Choroid plexus epithelial cell (primary cell): ENCODE measurements at regions not wholly inside any gene's neighbourhood (a gene's known extent, or its start where the extent isn't known, plus 50 kb on each side); places are given as distances from the start of the nearest gene placed in this dataset.
A peak's percentile ranks its signal among the peaks of the same experiment; 100 is the strongest.

ENCODE experiments used
- DNase-seq: peaks from one replicate; pipeline ENCODE4 v3.0.0-alpha.2; 2010; ENCODE audit warnings: low read depth
- H3K4me3 ChIP-seq: 2 replicates; pipeline ENCODE4 v1.5.1; 2011; ENCODE audit warnings: low read depth, mild to moderate bottlenecking, control low read depth, low read length, moderate library complexity
- TF ChIP-seq, protein P1 (sequence below): conservative IDR thresholded peaks from 2 replicates; pipeline ENCODE4 v1.5.1; 2011; ENCODE audit warnings: low read depth, mild to moderate bottlenecking, control low read depth, inconsistent platforms, low read length, moderate library complexity

DNA sequence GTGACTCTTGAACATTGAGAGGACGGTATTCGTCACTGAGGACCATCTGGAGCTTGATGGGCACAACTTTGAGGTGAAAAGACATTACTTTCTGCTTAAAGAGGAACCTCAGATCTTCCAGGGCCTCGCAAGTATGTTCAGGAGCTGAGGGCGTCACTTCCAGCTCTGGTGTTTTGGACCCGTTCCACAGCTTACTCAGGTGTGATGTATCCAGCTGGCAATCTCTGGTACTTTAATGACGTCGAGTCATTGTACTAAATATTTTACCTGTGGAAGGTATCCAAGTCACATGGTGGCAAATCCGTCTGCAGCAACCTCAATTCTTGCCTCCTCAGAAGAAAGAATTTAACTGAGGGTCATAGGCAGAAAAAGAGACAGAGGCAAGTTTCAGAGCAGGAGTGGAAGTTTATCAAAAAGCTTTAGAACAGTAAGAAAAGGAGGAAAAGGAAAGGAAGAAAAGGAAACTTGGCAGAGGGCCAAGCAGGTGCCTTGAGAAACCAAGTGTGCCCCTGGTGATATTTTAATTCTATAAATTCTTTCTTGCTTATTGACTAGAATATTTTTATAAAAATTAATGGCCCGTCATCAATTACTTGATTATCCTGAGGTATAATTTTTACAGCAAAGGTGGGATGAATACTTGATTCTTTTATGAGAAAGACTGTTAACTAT lies 250.6 kb downstream of the AEBP2 start:
- no peak for DNase-seq
- H3K4me3 ChIP-seq: no peak overlapping the region
- TF ChIP-seq, protein P1, sequence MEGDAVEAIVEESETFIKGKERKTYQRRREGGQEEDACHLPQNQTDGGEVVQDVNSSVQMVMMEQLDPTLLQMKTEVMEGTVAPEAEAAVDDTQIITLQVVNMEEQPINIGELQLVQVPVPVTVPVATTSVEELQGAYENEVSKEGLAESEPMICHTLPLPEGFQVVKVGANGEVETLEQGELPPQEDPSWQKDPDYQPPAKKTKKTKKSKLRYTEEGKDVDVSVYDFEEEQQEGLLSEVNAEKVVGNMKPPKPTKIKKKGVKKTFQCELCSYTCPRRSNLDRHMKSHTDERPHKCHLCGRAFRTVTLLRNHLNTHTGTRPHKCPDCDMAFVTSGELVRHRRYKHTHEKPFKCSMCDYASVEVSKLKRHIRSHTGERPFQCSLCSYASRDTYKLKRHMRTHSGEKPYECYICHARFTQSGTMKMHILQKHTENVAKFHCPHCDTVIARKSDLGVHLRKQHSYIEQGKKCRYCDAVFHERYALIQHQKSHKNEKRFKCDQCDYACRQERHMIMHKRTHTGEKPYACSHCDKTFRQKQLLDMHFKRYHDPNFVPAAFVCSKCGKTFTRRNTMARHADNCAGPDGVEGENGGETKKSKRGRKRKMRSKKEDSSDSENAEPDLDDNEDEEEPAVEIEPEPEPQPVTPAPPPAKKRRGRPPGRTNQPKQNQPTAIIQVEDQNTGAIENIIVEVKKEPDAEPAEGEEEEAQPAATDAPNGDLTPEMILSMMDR: no peak

DNA sequence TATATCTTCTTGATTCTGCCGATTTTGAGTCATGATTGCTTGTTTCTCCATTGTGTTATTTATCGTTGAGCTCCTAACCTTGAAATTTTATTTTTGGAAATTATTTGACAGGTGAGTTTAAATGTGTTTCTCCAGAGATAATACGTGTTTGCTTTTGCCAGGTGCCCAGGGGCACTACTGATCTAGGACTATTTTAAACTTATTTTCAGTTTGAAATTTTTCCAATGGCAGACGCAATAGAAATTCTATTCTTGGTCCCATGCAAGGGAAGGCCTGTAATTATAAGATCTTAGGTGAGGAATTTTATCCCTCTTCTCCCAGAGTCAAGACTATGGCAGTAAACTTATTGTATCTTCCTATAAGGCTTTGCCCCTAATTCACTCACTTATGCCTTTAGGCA lies 252.8 kb downstream of the AEBP2 start:
- H3K4me3 ChIP-seq: no peak overlapping the region
- no peak for DNase-seq

DNA sequence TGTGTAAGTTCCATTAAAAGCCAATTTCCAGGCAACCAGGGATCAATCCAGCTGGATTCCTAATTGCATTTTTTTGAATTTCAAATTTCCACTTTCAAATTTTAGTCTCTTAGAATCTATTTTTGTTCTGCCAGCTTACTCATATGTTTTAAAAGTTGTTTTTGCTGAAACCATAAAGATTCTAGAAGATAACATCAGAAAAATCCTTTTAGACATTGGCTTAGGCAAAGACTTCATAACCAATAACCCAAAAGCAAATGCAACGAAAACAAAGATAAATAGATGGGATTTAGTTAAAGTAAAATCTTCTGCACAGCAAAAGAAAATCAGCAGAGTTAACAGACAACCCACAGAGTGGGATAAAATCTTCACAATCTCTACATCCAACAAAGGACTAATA lies 253.3 kb downstream of the AEBP2 start:
- DNase-seq: no peak
- H3K4me3 ChIP-seq: no peak overlapping the region
- TF ChIP-seq, protein P1: no peak

More for the DNA sequence above, 252.8 kb downstream of the AEBP2 start:
- TF ChIP-seq, protein P1: no peak

DNA sequence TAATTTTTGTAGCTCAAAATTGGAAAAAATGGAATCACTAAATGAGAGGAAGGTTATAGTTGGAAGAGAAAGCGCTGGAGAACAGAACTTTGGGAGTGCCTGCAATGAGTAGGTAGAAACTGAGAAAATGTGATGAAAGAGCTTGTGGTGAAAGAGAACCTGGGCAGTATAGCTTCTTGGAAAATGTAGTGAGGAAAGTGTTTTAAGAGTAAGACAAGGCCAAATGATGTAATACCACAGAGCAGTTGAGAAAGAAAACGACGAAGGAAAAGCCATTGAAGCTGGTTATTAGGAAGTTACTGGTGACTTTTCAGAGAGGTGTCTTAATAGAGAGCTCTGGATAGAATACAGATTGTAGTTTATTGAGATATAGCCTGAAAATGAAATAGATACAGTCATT lies 255.3 kb downstream of the AEBP2 start:
- TF ChIP-seq, protein P1: no peak
- no peak overlapping the region for H3K4me3 ChIP-seq
- peak; percentile 65 for DNase-seq

DNA sequence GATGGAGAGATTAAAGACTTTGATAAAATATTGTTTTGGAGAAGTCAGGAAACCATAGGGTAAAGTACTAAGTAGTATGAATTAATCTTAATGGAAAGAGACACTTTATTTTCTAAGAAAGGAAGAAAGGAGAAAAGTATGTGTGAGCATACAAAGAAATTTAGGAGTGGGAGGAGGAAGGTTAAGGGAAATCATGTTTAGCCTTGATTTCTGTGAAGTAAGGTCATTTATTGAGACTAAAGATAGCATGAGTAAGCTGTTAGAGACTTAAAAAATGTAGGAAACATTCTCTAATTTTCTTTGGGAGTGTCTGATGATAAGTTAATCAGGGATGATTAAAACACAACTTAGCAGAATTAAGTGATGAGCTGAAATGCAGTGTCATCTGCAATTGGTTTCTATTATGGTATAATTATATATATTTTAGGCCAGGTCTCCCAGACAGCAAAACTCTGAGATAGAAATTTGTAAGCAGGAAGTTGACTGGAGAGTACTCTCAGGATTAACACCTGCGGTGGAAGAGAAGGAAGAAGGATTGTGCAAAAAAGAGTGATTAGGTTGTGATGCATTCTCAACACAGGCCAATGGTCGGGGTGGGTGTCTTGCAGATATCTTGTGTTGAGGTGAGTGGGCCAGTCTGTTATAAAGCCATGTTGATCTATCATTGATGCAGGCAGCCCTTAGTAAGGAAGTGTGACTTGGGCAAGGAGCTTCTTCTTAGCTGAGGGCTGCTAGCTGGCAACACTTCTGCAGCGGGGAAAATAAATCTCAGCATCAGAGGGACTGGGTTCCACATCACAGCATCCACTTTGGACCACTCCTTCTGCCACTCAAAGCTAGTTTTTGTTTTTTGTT lies 256.2 kb downstream of the AEBP2 start:
- H3K4me3 ChIP-seq: no peak overlapping the region
- no peak for DNase-seq
- TF ChIP-seq, protein P1: no peak

DNA sequence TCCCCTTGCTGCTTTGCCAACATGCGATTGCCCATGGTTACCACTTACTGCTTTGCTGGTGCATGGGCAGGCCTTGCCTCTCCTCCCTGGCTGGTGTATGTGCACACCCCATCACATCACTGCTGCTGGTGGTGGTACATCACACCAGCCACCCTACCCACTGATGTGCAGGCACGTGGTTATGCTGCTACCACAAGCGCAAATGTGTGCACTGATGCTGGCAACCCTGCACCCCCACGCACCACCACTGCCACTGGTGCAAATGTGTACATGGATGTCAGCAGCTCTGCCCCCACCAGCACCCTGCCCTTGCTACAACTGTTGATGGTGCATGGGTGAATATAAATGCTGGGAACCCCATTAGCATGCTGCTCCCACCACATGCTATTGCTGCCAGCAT lies 261.7 kb downstream of the AEBP2 start:
- no peak for DNase-seq

More for the DNA sequence above, 261.7 kb downstream of the AEBP2 start:
- no peak overlapping the region for H3K4me3 ChIP-seq
- TF ChIP-seq, protein P1: no peak
